ENCODE measurements at regions not wholly inside any gene's neighbourhood (a gene's known extent, or its start where the extent isn't known, plus 50 kb on each side); places are given as distances from the start of the nearest gene placed in this dataset.
"Not testable (repeated sequence)": the region's sequence is repeated elsewhere in the genome, so short reads cannot be mapped to it uniquely, and the experiment has no call there.

- no peak for DNase-seq
Measured at GRCh38 chr7:47188653-47189315, 393.1 kb downstream of the TNS3 start.

DNA sequence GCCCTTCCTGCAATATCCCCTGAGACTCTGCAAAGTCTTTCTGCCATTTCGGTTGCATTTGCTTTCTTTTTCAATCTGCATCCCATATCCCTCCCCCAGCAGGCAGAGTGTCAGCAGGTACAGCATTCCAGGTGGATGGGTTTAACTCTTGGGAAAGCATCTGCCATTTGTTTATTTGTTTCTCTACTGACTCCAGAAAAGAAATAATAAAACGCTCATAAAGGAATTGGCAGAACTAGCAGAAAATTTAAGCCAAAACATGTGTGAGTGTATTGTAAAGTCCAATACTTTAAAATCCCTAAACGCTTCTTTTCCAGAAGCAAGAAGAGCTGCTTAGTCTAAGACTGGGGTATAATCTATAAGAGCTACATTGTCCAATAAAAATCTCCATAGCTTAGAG lies 393.8 kb downstream of the TNS3 start:
- DNase-seq, result no peak

- no peak for DNase-seq
Measured at GRCh38 chr7:47186316-47186715, 395.6 kb downstream of the TNS3 start.

DNA sequence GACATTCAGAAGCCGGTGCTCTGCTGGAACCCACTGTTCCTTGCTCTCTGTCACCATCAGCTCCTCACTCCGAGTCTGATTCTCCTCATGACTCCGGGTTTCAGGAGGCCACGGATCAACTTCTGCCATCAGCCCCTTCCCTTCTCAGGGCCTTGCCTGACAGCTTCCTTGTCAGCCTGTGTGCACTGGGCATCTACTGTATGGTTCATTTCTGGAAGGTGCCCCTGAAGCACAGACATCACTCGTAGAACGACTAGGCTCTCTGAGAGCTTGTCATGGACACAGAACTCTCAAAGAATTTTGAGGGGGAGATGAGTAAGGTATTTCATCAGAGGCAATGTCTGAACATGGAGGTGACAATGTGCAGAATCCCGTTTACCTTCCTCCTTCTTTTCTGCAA lies 396.1 kb downstream of the TNS3 start:
- no peak for DNase-seq

DNA sequence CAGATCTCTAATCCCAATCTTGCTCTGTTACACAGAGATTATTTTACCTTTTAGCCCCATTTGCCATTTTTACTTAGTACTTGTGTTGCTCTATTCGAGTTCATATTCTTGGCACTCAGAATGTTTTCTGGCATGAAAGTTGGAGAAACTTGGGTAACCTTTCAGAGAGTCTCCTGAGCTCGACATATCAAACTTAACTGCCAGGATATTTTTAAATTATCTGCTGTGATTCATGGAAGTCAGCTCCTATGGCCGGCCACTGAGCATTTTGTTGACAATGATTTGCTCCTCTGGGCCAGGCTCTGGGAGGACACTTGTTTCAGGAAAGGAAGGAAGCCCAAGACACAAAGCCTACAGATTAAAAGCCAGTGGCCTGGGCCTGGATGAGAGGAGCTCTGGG lies 396.7 kb downstream of the TNS3 start:
- DNase-seq, result no peak

- no peak for DNase-seq
Measured at GRCh38 chr7:47183862-47184590, 397.9 kb downstream of the TNS3 start.

DNA sequence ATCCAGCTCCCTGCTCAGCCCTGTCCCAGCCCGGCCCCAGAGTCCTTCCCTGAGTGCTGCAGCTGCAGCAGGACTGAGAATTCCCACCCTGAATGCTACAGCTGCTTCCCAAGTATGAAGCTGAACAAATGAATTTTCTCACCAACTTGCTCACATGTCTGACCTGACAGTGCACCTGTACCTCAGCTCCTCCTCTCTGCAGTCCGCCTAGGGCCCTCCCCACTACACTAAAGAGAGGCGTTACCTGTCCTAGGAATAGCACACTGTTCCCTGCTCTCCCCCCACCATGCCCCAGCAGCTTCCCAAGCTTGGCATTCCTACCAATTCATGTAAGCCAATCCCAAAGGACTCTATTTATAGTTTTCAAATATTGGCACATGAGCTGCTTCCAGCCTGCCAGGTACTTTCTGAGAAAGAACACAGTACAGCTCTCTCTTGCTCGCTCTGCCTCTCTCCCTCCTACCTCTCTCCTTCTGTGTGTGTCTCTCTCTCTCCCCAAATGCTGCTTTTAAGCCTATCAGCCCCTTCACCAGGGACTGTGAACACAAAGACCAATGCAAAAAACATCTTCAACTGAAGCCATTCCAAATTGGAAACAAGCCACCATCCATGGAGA lies 400.1 kb downstream of the TNS3 start:
- DNase-seq, result no peak

DNA sequence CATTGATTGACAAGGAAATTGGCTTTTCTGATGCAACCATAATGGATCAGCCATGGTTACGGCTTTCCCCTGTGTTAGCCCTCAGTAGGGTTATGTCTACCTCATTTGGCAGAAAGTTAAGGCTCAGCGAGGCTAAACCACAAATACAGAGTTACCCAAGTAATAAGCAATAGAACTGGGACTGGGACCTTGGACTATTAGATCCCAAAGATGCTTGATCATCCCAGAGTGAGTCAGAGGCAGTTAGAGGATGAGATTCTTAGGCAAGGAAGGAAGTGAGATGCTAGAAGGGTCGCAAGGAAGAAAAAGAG lies 401.4 kb downstream of the TNS3 start:
- no peak for DNase-seq

GRCh38 chr7:47179812-47180515 lies 401.9 kb downstream of the TNS3 start:
- peak; percentile 68 for DNase-seq

DNA sequence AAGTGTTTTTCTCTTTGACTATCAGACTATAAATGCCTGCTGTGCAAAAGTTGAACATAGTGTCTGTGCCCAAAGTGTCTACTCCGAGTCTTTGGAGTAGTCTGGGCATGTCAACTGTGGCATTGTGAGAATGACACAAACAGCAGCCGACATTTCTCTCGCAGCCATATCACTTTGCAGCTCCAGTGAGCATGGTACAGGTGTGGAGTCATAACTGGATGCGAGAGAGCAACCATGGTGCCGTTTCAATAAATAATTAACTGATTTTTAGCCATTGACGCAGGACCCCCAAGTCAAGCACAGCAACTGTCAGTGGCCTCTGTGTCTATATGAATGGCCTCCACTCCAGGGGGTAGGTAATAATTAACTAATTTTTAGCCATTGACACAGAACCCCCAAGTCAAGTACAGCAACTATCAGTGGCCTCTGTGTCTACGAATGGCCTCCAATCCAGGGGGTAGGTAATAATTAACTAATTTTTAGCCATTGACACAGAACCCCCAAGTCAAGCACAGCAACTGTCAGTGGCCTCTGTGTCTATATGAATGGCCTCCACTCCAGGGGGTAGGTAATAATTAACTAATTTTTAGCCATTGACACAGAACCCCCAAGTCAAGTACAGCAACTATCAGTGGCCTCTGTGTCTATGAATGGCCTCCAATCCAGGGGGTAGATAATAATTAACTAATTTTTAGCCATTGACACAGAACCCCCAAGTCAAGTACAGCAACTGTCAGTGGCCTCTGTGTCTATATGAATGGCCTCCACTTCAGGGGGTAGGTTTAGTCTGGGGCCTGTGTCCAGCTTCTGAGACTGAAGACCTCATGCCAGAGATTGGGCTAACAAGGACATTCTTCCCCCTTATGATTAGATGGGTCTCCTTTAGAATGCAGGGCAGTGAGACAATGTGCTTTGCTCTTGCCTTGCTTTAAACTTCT lies 409.0 kb downstream of the TNS3 start:
- DNase-seq, result not testable (repeated sequence)

GRCh38 chr7:47170516-47170915 lies 411.4 kb downstream of the TNS3 start:
- DNase-seq, result no peak

GRCh38 chr7:47154791-47155190 lies 427.1 kb downstream of the TNS3 start:
- DNase-seq, result peak; percentile 49

DNA sequence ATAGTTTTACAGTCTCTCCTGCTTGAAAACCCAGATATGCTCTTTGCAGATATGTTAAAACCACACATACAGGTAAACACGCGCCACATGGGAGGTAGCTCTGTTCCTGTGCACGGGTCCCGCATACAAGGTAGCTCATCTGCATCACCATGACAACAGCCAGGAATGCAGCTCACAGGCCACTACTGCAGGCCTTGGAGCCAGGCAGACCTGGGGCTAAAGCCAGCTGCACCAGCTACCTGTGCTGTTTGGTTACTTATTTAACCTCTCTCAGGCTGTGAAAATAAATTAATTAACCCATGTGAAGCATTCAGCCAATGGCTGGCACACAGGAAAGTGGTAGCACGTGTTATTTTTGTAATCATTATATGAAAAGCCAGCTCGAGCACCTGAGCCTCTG lies 428.3 kb downstream of the TNS3 start:
- no peak for DNase-seq

- DNase-seq, result peak; percentile 97
Measured at GRCh38 chr7:47153058-47153457, 428.9 kb downstream of the TNS3 start.

DNA sequence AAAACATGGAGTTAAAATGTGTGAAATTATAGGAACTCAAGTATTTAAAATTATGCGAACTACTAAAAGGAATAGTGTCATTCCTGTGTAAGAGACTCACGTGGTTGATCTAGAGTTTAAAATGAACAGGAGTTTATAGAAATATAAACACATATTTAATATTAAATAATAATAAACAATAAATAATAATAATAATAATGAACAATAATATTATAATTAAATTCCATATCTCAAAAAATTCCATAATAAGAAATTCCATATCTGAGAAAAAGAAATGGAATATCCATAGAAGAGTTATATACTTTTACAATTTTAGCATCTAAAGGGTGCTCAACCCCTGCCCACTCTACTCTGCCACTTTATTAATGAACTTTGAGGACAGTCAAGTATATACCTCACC lies 429.6 kb downstream of the TNS3 start:
- DNase-seq, result no peak

- peak; percentile 46 for DNase-seq
Measured at GRCh38 chr7:47150497-47151260, 431.2 kb downstream of the TNS3 start.

DNA sequence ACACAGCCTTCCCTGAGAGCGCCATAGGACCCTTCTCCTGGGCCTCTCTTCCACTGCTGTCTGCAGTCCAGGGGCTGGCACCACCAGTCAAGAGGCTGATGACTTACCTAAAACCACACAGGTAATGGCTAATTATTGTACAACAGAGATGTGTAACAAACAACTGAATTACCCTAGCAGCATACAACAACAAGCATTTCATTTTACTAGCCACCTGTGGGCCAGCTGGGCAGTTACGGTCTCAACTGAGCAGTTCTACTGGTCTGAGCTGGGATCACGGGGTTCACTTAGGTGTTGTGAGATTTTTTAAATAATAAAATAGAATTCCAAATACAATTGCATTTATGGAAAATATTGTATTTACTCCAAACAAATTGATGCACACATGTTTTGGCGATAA lies 431.9 kb downstream of the TNS3 start:
- no peak for DNase-seq

DNA sequence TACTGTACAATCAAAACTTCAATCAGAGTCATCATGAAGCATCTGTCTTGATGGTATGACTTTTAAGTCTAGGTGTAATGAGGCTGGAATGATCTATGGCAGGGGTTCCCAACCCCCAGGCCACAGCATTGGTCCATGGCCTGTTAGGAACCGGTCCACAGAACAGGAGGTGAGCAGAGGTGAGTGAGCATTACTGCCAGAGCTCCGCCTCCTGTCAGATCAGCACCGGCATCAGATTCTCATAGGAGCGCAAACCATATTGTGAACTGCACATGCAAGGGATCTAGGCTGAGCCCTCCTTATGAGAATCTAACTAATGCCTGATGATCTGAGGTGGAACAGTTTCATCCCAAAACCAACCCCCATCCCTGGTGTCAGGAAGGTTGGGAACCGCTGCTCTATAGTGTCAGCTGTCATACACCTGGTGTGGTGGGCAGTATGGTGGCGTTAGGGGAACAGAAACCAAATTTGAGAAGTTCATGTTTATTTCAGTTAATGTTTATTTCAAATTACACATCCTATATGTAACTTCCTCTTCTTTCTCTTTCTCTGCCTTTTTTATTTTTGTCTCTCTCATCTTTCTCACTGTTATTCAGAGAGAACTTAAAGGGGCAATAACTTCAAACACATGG lies 432.6 kb downstream of the TNS3 start:
- no peak for DNase-seq

GRCh38 chr7:47148536-47149207 lies 433.2 kb downstream of the TNS3 start:
- peak; percentile 73 for DNase-seq

DNA sequence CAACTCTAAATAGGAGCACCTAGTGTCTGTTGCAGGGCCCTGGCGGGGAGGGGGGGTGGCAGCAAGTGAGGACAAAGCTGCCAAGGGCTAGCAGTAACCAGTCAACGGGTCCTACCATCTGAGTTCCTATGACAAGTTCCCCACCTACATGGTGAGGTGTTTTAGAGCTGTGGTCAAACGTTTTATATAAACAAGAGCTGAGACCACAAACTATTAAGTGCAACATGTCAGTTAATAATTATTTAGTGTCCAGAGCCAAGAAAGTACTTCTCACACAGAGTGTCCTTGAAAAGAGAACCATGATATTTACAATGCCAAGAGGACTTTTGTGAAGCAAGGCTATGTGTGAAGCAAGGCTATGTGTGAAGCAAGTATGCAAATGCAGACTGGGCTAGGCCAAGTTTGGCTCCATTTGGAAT lies 434.7 kb downstream of the TNS3 start:
- DNase-seq, result peak; percentile 21

GRCh38 chr7:47145982-47146381 lies 435.9 kb downstream of the TNS3 start:
- DNase-seq, result no peak
